Smooth muscle cell (in vitro differentiated cells): ENCODE measurements at regions not wholly inside any gene's neighbourhood (a gene's known extent, or its start where the extent isn't known, plus 50 kb on each side); places are given as distances from the start of the nearest gene placed in this dataset.

Experiments used
- DNase-seq: peaks from one replicate; lab custom pipeline; 2025; ENCODE audit not compliant: unreplicated experiment; lab: John Stamatoyannopoulos, UW
- H2AFZ ChIP-seq: fragments of 200-600 bp; sonication (generic); 2 replicates; pipeline ENCODE4 v1.6.0; 2016; ENCODE audit warnings: antibody characterized with exemption, low read depth, mild to moderate bottlenecking
- H3F3A ChIP-seq: fragments of 200-600 bp; sonication (generic); 2 replicates; pipeline ENCODE4 v1.6.0; 2017; ENCODE audit warnings: antibody characterized with exemption, low read depth
- H3K27ac ChIP-seq: fragments of 200-600 bp; sonication (generic); 2 replicates; pipeline ENCODE4 v1.5.1; 2016; ENCODE audit warnings: low read depth, mild to moderate bottlenecking
- H3K27me3 ChIP-seq: fragments of 200-600 bp; sonication (generic); 2 replicates; pipeline ENCODE4 v1.6.1; 2016; ENCODE audit warnings: low read depth, mild to moderate bottlenecking
- H3K36me3 ChIP-seq: fragments of 200-600 bp; sonication (generic); 2 replicates; pipeline ENCODE4 v1.5.1; 2016; ENCODE audit warnings: low read depth
- H3K4me1 ChIP-seq: fragments of 200-600 bp; sonication (generic); 2 replicates; pipeline ENCODE4 v1.5.1; 2016; ENCODE audit warnings: low read depth
- H3K4me2 ChIP-seq: fragments of 200-600 bp; sonication (generic); 2 replicates; pipeline ENCODE4 v1.6.0; 2016; ENCODE audit warnings: mild to moderate bottlenecking
- H3K4me3 ChIP-seq: fragments of 200-600 bp; sonication (generic); 2 replicates; pipeline ENCODE4 v1.5.1; 2016; ENCODE audit warnings: mild to moderate bottlenecking
- H3K79me2 ChIP-seq: fragments of 200-600 bp; sonication (generic); 2 replicates; pipeline ENCODE4 v1.6.0; 2016; ENCODE audit warnings: low read depth, mild to moderate bottlenecking
- H3K9ac ChIP-seq: fragments of 200-600 bp; sonication (generic); 2 replicates; pipeline ENCODE4 v1.6.0; 2016; ENCODE audit warnings: low read depth
- H3K9me3 ChIP-seq: fragments of 200-600 bp; sonication (generic); replicated peaks from 2 replicates; pipeline ENCODE4 v1.5.1; 2016; ENCODE audit warnings: low read depth
- H4K20me1 ChIP-seq: fragments of 200-600 bp; sonication (generic); 2 replicates; pipeline ENCODE4 v1.6.0; 2016; ENCODE audit warnings: low read depth
- CTCF ChIP-seq: fragments of 200-600 bp; sonication (generic); IDR thresholded peaks from 2 replicates; pipeline ENCODE4 v1.5.1; 2017; ENCODE audit warnings: borderline replicate concordance, mild to moderate bottlenecking, antibody characterized with exemption; ENCODE audit not compliant: insufficient read depth, poor library complexity, severe bottlenecking
- WGBS: methylation state at CpG from one replicate; pipeline ENCODE4 v1.1.7; 2016; ENCODE audit warnings: low lambda C conversion rate; 5-methylcytosine and 5-hydroxymethylcytosine counted together

- no peaks in the 10 kb centered on the region for H3F3A ChIP-seq
- H3K79me2 ChIP-seq: no peaks in the 10 kb centered on the region
- no peak for TF ChIP-seq CTCF
- no peaks in the 10 kb centered on the region for H3K27me3 ChIP-seq
- no peak overlapping the region for H3K27ac ChIP-seq
- H3K4me1 ChIP-seq: no peaks in the 10 kb centered on the region
- H3K9ac ChIP-seq: no peak overlapping the region
- 67% methylated on average over 3 of the region's 3 CpGs for WGBS
- no peak overlapping the region for H3K4me2 ChIP-seq
- H3K4me3 ChIP-seq: no peak overlapping the region
- no peak for DNase-seq
- H3K9me3 ChIP-seq: no peaks in the 10 kb centered on the region
- H4K20me1 ChIP-seq: no peaks in the 10 kb centered on the region
- no peak overlapping the region for H2AFZ ChIP-seq
- no peaks in the 10 kb centered on the region for H3K36me3 ChIP-seq
Measured at GRCh38 chr4:112015960-112016359, 129.3 kb upstream of the FAM241A start.

- Histone ChIP-seq H3K79me2 (no peaks in the 10 kb centered on the region), H3K36me3 (no peaks in the 10 kb centered on the region), H3K27me3 (no peaks in the 10 kb centered on the region), H3F3A (no peaks in the 10 kb centered on the region), H3K9me3 (no peaks in the 10 kb centered on the region), H3K4me2 (no peak overlapping the region), H3K27ac (no peak overlapping the region), H3K9ac (no peak overlapping the region), H4K20me1 (no peaks in the 10 kb centered on the region), H3K4me1 (no peaks in the 10 kb centered on the region), H2AFZ (no peak overlapping the region), H3K4me3 (no peak overlapping the region)
- no peak for DNase-seq
- WGBS: 71% methylated on average over 2 of the region's 2 CpGs
- no peak for TF ChIP-seq CTCF
Measured at GRCh38 chr4:112023402-112023950, 121.8 kb upstream of the FAM241A start.

GRCh38 chr4:112026058-112026457 is 119.2 kb upstream of the FAM241A start:
- no peaks in the 10 kb centered on the region for H3K36me3 ChIP-seq
- TF ChIP-seq CTCF: no peak
- H3K4me3 ChIP-seq: no peak overlapping the region
- no peaks in the 10 kb centered on the region for H3K9me3 ChIP-seq
- no peak overlapping the region for H3K9ac ChIP-seq
- H3K27me3 ChIP-seq: no peaks in the 10 kb centered on the region
- no peak for DNase-seq
- no peaks in the 10 kb centered on the region for H3K4me1 ChIP-seq
- no peaks in the 10 kb centered on the region for H4K20me1 ChIP-seq
- no peak overlapping the region for H3K4me2 ChIP-seq
- no peaks in the 10 kb centered on the region for H3K79me2 ChIP-seq
- no peak overlapping the region for H3K27ac ChIP-seq
- no peak overlapping the region for H2AFZ ChIP-seq
- H3F3A ChIP-seq: no peaks in the 10 kb centered on the region
- 100% methylated on average over 1 of the region's 1 CpG for WGBS

- no peaks in the 10 kb centered on the region for H3K79me2 ChIP-seq
- no peaks in the 10 kb centered on the region for H3F3A ChIP-seq
- no peaks in the 10 kb centered on the region for H3K36me3 ChIP-seq
- no peaks in the 10 kb centered on the region for H3K4me1 ChIP-seq
- no peak for DNase-seq
- H3K9ac ChIP-seq: no peak overlapping the region
- no peak overlapping the region for H2AFZ ChIP-seq
- no peak overlapping the region for H3K4me3 ChIP-seq
- WGBS: 90% methylated on average over 8 of the region's 8 CpGs
- H3K4me2 ChIP-seq: no peak overlapping the region
- no peaks in the 10 kb centered on the region for H3K9me3 ChIP-seq
- no peak overlapping the region for H3K27ac ChIP-seq
- H3K27me3 ChIP-seq: no peaks in the 10 kb centered on the region
- no peak for TF ChIP-seq CTCF
- no peaks in the 10 kb centered on the region for H4K20me1 ChIP-seq
Measured at GRCh38 chr4:112029771-112030171, 115.5 kb upstream of the FAM241A start.
